Fibroblast of lung (primary cell): ENCODE measurements at regions not wholly inside any gene's neighbourhood (a gene's known extent, or its start where the extent isn't known, plus 50 kb on each side); places are given as distances from the start of the nearest gene placed in this dataset.

Experiments used
- EZH2 ChIP-seq: IDR thresholded peaks from 2 replicates; pipeline ENCODE4 v1.5.1; 2012; ENCODE audit warnings: low read length, control low read depth, mild to moderate bottlenecking; ENCODE audit errors: missing control alignments
- TF ChIP-seq, protein P1 (sequence below), 2 donors: IDR thresholded peaks in 1 of 2; conservative IDR thresholded peaks in 1 of 2; 1 replicate in 1 of 2; 2 replicates in 1 of 2; pipeline ENCODE4 v1.5.1; 2011 to 2012; ENCODE audit warnings: low read length in 2 of 2, control low read depth in 1 of 2, inconsistent platforms in 1 of 2, low read depth in 1 of 2, mild to moderate bottlenecking in 1 of 2

- TF ChIP-seq, protein P1, sequence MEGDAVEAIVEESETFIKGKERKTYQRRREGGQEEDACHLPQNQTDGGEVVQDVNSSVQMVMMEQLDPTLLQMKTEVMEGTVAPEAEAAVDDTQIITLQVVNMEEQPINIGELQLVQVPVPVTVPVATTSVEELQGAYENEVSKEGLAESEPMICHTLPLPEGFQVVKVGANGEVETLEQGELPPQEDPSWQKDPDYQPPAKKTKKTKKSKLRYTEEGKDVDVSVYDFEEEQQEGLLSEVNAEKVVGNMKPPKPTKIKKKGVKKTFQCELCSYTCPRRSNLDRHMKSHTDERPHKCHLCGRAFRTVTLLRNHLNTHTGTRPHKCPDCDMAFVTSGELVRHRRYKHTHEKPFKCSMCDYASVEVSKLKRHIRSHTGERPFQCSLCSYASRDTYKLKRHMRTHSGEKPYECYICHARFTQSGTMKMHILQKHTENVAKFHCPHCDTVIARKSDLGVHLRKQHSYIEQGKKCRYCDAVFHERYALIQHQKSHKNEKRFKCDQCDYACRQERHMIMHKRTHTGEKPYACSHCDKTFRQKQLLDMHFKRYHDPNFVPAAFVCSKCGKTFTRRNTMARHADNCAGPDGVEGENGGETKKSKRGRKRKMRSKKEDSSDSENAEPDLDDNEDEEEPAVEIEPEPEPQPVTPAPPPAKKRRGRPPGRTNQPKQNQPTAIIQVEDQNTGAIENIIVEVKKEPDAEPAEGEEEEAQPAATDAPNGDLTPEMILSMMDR (conservative IDR thresholded peaks at IDR 0.05 in 1 of 2, IDR thresholded peaks at IDR 0.05 in 1 of 2; ENCODE audit: low read depth in 1 of 2, low read length in 2 of 2), result no peak
- no peak for TF ChIP-seq EZH2
Observed at GRCh38 chr5:115424446-115424845, 120.1 kb downstream of the FEM1C start.
